Ovary (tissue), 3 donors: ENCODE measurements at regions not wholly inside any gene's neighbourhood (a gene's known extent, or its start where the extent isn't known, plus 50 kb on each side); places are given as distances from the start of the nearest gene placed in this dataset.

Experiments used
- CTCF ChIP-seq, 3 donors: fragments of 450-650 bp in 2 of 3; fragments of 200-600 bp in 1 of 3; IDR thresholded peaks; one replicate each; pipeline versions ENCODE4 v1.5.1 to v1.8.0; 2016 to 2022; ENCODE audit warnings: antibody characterized with exemption in 3 of 3, mild to moderate bottlenecking in 1 of 3
- EP300 ChIP-seq: sonication (generic); formaldehyde crosslinking; IDR thresholded peaks from one replicate; pipeline ENCODE4 v1.6.1; 2017; ENCODE audit warnings: antibody characterized with exemption
- POLR2A ChIP-seq: fragments of 450-650 bp; IDR thresholded peaks from one replicate; pipeline ENCODE4 v1.6.1; 2017; ENCODE audit warnings: antibody characterized with exemption, mild to moderate bottlenecking, moderate library complexity
- donor health status: DM: no; HTN: no; CAD: no.

DNA sequence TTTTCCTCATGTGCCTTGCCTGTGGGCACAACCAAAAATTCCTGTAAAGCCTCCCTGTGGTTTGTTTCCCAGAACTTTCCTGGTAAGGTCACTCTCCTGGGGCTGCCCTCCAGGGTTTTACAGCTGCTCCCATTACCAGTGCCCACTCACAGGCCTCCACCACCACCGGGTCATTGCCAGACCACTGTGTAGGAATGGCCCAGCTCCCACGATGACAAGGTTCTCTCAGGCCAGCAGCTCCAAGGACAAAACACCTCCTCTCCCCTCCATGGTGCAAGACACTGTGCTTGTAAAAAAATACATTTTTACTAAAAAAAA lies 96.1 kb upstream of the AKIP1 start:
- TF ChIP-seq CTCF (IDR thresholded peaks at IDR 0.05) (no peak), POLR2A (no peak), EP300 (no peak)
